BJ (cell line): ENCODE measurements at regions not wholly inside any gene's neighbourhood (a gene's known extent, or its start where the extent isn't known, plus 50 kb on each side); places are given as distances from the start of the nearest gene placed in this dataset.

ENCODE experiments used
- CTCF ChIA-PET: fragments of 350-600 bp; formaldehyde crosslinking; extraction: SDS; loops from one replicate; lab custom pipeline; 2021; ENCODE audit warnings: antibody characterized with exemption, inconsistent platforms; lab: Yijun Ruan, JAX
- POLR2A ChIA-PET: fragments of 300-600 bp; sonication (Branson Sonifier 250); formaldehyde crosslinking; extraction: SDS; loops from one replicate; lab custom pipeline; 2021; ENCODE audit warnings: antibody characterized with exemption; lab: Charles Lee
- DNase-seq: peaks from one replicate; pipeline ENCODE4 v3.0.0-alpha.2; 2011; ENCODE audit warnings: low read depth
- H3K27me3 ChIP-seq: 2 replicates; pipeline ENCODE4 v1.6.0; 2011; ENCODE audit warnings: low read length; ENCODE audit not compliant: control insufficient read depth, insufficient read depth
- H3K36me3 ChIP-seq: 2 replicates; pipeline ENCODE4 v1.5.1; 2011; ENCODE audit warnings: low read length; ENCODE audit not compliant: control insufficient read depth, insufficient read depth
- H3K4me3 ChIP-seq: 2 replicates; pipeline ENCODE4 v1.5.1; 2011; ENCODE audit warnings: low read depth, mild to moderate bottlenecking, control low read depth, low read length
- TF ChIP-seq, protein P1 (sequence below): IDR thresholded peaks from 2 replicates; pipeline ENCODE4 v1.5.1; 2011; ENCODE audit warnings: low read depth, mild to moderate bottlenecking, control low read depth, inconsistent platforms, low read length, moderate library complexity; ENCODE audit not compliant: insufficient read depth

DNA sequence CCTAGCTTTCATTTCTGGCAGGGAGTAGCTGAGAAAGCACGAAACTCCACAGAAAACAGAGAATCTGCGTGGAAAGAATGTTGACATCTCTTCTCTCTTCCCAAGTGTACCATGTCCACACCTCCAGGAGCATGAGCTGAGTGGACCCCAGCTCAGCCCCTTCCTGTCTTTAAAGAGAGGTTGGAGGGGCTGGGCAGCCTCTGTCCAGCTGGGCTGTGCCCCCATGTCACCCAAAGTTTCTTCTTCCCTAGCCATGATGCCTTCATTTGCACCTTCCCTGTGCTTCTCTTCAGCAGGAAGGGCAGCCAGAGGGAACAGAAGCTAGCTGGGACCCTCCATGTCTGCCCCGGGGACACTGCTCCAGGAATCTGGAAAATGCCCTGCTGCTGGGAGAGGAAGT, 655.0 kb upstream of the DEFB115 start:
- ChIA-PET POLR2A (no interaction called here), CTCF (no interaction called here)

DNA sequence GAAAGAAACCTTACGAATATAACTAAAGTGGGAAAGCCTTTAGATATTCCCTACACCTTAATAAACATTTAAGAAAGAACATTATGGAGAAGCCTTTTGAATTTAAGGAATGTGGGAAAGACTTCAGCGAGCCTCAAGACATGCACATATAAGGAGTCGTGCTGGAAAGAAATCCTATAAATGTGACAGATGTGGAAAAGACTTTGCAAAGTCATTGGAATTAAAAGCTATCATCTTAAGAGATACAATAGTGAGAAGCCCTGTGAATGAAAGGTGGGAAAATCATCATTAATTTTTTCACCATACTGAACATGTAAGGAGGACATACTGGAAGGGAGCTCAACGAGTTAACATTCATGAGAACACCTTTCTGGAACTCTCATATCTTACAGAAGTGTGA, 650.5 kb upstream of the DEFB115 start:
- TF ChIP-seq, protein P1, sequence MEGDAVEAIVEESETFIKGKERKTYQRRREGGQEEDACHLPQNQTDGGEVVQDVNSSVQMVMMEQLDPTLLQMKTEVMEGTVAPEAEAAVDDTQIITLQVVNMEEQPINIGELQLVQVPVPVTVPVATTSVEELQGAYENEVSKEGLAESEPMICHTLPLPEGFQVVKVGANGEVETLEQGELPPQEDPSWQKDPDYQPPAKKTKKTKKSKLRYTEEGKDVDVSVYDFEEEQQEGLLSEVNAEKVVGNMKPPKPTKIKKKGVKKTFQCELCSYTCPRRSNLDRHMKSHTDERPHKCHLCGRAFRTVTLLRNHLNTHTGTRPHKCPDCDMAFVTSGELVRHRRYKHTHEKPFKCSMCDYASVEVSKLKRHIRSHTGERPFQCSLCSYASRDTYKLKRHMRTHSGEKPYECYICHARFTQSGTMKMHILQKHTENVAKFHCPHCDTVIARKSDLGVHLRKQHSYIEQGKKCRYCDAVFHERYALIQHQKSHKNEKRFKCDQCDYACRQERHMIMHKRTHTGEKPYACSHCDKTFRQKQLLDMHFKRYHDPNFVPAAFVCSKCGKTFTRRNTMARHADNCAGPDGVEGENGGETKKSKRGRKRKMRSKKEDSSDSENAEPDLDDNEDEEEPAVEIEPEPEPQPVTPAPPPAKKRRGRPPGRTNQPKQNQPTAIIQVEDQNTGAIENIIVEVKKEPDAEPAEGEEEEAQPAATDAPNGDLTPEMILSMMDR = no peak
- Histone ChIP-seq H3K27me3 (no peaks in the 10 kb centered on the region), H3K4me3 (no peak overlapping the region), H3K36me3 (no peaks in the 10 kb centered on the region)
- POLR2A ChIA-PET = no interaction called here
- CTCF ChIA-PET = no interaction called here
- no peak for DNase-seq

More for the DNA sequence above, 655.0 kb upstream of the DEFB115 start:
- Histone ChIP-seq H3K27me3 (no peaks in the 10 kb centered on the region), H3K4me3 (no peak overlapping the region), H3K36me3 (no peaks in the 10 kb centered on the region)
- TF ChIP-seq, protein P1 = no peak
- DNase-seq = no peak

- Histone ChIP-seq H3K36me3 (no peaks in the 10 kb centered on the region), H3K27me3 (no peaks in the 10 kb centered on the region), H3K4me3 (no peak overlapping the region)
- CTCF ChIA-PET = no interaction called here
- DNase-seq = no peak
- POLR2A ChIA-PET = no interaction called here
- TF ChIP-seq, protein P1 = no peak
Observed at GRCh38 chr20:30610029-30610693, 647.3 kb upstream of the DEFB115 start.

DNA sequence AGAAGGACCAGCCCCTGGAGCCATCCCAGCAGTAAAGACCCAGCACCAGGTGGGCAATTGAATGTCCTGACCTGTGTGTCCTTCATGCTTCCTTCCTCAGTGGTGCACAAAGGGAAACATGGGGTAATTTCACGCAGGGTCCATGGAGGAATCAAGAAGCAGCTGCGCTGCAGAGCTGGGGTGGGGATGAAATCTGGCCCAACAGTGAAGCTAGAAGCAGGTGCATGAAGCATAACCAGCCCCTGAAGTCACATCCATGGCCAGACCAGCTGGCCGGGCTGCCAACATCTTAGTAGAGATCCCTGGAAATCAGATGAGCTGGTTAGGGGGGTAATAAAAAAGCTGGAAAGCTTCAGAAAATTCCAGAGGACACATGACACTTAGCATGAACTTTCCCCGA, 646.7 kb upstream of the DEFB115 start:
- TF ChIP-seq, protein P1 = no peak
- no peak for DNase-seq
- Histone ChIP-seq H3K27me3 (no peaks in the 10 kb centered on the region), H3K4me3 (no peak overlapping the region), H3K36me3 (no peaks in the 10 kb centered on the region)
- ChIA-PET CTCF (no interaction called here), POLR2A (no interaction called here)

DNA sequence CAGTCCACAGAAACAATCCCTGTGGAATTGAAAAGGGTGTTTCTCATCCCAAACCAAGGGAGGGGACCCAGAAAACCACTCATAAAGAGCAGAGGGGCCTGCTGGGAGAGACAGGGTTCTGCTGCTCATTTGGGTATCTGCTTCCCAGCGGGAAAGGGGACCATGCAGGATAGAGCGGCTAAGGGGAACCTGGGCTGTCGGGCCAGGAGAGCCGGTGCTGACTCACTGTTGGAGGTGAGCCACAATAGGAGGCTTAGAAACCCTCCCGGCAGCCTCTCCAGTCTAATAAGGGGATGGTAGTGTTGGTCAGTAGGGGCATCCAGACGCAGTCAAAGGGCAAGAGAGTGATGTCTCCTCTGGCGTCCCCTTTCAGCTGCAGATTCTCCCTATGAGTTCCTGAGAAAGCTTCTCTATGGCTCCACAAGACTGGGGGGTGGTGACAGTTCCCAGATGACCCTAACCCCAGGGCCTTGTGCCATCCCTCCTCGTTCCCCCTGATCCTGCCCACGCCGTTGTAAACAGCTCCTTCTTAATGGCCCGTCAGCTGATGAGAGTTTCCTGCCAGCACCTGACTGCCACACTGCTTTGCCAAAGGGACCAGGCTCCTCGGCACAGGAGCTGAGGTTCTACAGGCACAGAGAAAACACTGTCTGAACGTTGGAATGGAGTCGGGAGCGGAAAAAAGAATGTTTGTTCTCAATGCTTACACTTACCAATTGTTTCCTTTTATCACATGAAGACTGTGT, 646.1 kb upstream of the DEFB115 start:
- Histone ChIP-seq H3K4me3 (no peak overlapping the region), H3K36me3 (no peaks in the 10 kb centered on the region), H3K27me3 (no peaks in the 10 kb centered on the region)
- CTCF ChIA-PET = no interaction called here
- no peak for DNase-seq
- POLR2A ChIA-PET = no interaction called here
- TF ChIP-seq, protein P1 = no peak
